Activated CD8-positive, alpha-beta T cell treated with anti-CD3 and anti-CD28 coated beads, Interleukin-2, amount 10 ng/mL, durations not matched to agents 7 days and 5 days (primary cell): ENCODE measurements at regions not wholly inside any gene's neighbourhood (a gene's known extent, or its start where the extent isn't known, plus 50 kb on each side); places are given as distances from the start of the nearest gene placed in this dataset.
A peak's percentile ranks its signal among the peaks of the same experiment; 100 is the strongest.

Experiments used
- ATAC-seq: fragments of 150-1000 bp; cut with Tn5 transposase; one replicate; pipeline ENCODE4 v1.10.0; 2021; ENCODE audit warnings: moderate library complexity
- CTCF ChIA-PET: fragments of 350-600 bp; sonication (Branson Sonifier 250); formaldehyde crosslinking; loops from one replicate; lab custom pipeline; 2021; ENCODE audit warnings: antibody characterized with exemption; lab: Charles Lee
- POLR2A ChIA-PET: fragments of 350-600 bp; sonication (Branson Sonifier 250); formaldehyde crosslinking; loops from one replicate; lab custom pipeline; 2021; ENCODE audit warnings: antibody characterized with exemption; lab: Charles Lee
- DNase-seq: peaks from one replicate; pipeline ENCODE4 v3.0.0-alpha.2; 2020
- H3K27ac Mint-ChIP-seq: one replicate; pipeline ENCODE4 v1.8.0; 2021; ENCODE audit warnings: mild to moderate bottlenecking, mixed read lengths
- H3K27me3 Mint-ChIP-seq: one replicate; pipeline ENCODE4 v1.8.0; 2021; ENCODE audit warnings: low read depth, mixed read lengths
- H3K36me3 Mint-ChIP-seq: one replicate; pipeline ENCODE4 v1.8.0; 2021; ENCODE audit warnings: low read depth, mixed read lengths
- H3K4me1 Mint-ChIP-seq: one replicate; pipeline ENCODE4 v1.8.0; 2021; ENCODE audit warnings: low read depth, mixed read lengths
- H3K4me3 Mint-ChIP-seq: one replicate; pipeline ENCODE4 v1.8.0; 2021; ENCODE audit warnings: mild to moderate bottlenecking, mixed read lengths
- H3K9me3 Mint-ChIP-seq: one replicate; pipeline ENCODE4 v1.8.0; 2022; ENCODE audit warnings: mixed read lengths; ENCODE audit not compliant: insufficient read depth

- peaks cover 19% of the 10 kb centered on the region for H3K4me1 Mint-ChIP-seq
These were observed 84.5 kb upstream of the SMNDC1 start for GRCh38 chr10:110389255-110389654.

DNA sequence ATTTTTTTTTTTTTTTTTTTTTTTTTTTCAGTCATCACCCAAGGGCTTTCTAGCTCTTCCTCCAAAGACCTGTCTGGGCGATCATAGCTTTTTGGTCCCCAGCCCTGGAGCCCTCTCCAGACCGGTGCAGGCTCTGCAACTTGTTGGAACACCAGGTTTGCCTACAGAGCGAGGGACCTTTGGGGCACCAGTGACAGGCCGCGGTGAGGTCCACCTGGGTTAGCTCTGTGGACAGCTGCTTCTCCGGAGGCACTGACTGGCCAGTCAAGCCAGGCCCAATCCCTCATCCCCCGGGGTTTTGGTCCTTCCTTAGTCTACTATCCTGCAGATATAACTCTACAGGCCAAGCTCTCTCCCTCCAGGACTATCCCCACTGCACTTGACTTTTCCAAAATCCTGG is 86.8 kb upstream of the SMNDC1 start:
- H3K36me3 Mint-ChIP-seq: no peaks in the 10 kb centered on the region
- H3K4me3 Mint-ChIP-seq: no peak overlapping the region
- DNase-seq (no peak), ATAC-seq (no peak)
- ChIA-PET CTCF (interaction anchor here (0.7 to 1.1 kb wide), 3 partner anchors 10 to 37 kb away, joined by 3 to 4 read pairs (median 4); no protein-coding TSS in a partner anchor), POLR2A (no interaction called here)
- no peak overlapping the region for H3K27ac Mint-ChIP-seq
- H3K9me3 Mint-ChIP-seq: no peaks in the 10 kb centered on the region
- no peaks in the 10 kb centered on the region for H3K27me3 Mint-ChIP-seq
- peaks cover 32% of the 10 kb centered on the region for H3K4me1 Mint-ChIP-seq

More at GRCh38 chr10:110389255-110389654, 84.5 kb upstream of the SMNDC1 start:
- POLR2A ChIA-PET: interaction anchor here (1.0 kb wide), 1 partner anchor 14 kb away, joined by 3 read pairs; no protein-coding TSS in a partner anchor
- no peak overlapping the region for H3K27ac Mint-ChIP-seq
- H3K9me3 Mint-ChIP-seq: no peaks in the 10 kb centered on the region
- DNase-seq (no peak), ATAC-seq (no peak)
- CTCF ChIA-PET: interaction anchor here (2.6 kb wide), 1 partner anchor 34 kb away, joined by 8 read pairs; no protein-coding TSS in a partner anchor
- H3K4me3 Mint-ChIP-seq: no peak overlapping the region
- H3K36me3 Mint-ChIP-seq: no peaks in the 10 kb centered on the region
- H3K27me3 Mint-ChIP-seq: peaks cover 2% of the 10 kb centered on the region

- H3K4me1 Mint-ChIP-seq: peaks cover 32% of the 10 kb centered on the region
- ATAC-seq (no peak), DNase-seq (no peak)
- ChIA-PET POLR2A (no interaction called here), CTCF (interaction anchor here (1.1 kb wide), 2 partner anchors 14 to 37 kb away, joined by 4 read pairs; no protein-coding TSS in a partner anchor)
- H3K9me3 Mint-ChIP-seq: no peaks in the 10 kb centered on the region
- no peak overlapping the region for H3K27ac Mint-ChIP-seq
- H3K36me3 Mint-ChIP-seq: no peaks in the 10 kb centered on the region
- H3K27me3 Mint-ChIP-seq: no peaks in the 10 kb centered on the region
- no peak overlapping the region for H3K4me3 Mint-ChIP-seq
These were observed 87.4 kb upstream of the SMNDC1 start for GRCh38 chr10:110392121-110392520.

- CTCF ChIA-PET: no interaction called here
- POLR2A ChIA-PET: no interaction called here
- H3K9me3 Mint-ChIP-seq: no peaks in the 10 kb centered on the region
- H3K27me3 Mint-ChIP-seq: no peaks in the 10 kb centered on the region
- peaks cover 24% of the 10 kb centered on the region for H3K4me1 Mint-ChIP-seq
- no peak for DNase-seq
- H3K4me3 Mint-ChIP-seq: no peak overlapping the region
- H3K27ac Mint-ChIP-seq: peak overlapping the region; percentile 16
- no peaks in the 10 kb centered on the region for H3K36me3 Mint-ChIP-seq
- no peak for ATAC-seq
These were observed 88.4 kb upstream of the SMNDC1 start for GRCh38 chr10:110392868-110393740.

DNA sequence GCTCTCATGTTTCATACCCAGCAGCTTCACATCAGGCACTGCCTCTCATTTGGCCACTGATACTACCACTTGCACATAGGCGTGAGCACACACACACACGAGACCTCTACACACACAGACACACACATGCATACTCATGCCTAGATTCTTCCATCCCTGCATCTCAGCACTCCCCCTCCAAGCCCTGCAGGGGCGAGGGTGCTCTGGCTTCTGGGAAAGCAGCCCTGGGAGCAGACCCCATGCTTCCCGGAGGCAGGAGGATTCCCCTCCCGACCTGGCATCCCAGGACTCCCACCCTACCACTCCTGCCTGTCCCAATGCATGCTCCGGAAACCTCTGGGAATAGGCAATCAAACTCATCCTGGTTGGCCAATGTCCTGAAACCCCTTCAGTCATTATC is 89.1 kb upstream of the SMNDC1 start:
- CTCF ChIA-PET: no interaction called here

DNA sequence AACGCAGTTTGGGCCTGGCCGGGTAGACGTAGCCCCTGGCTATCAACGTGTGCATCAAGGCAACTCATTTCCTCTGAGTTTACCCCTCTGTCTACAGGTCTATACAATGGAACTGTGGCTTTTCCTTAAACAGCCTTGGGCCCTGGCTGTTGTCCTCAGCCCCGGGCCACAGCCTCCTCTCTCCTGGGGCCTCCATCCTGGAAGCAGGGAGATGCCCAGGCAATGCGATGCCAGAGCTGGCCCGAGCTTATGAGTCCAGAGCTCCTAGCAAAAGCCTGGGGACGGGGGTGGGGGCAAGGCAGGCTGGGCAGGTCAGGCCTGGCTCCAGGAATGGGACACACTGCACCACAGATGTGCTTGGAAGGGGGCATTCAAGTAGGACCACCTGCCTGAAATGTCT is 89.6 kb upstream of the SMNDC1 start:
- ATAC-seq: no peak
- H3K27ac Mint-ChIP-seq: no peak overlapping the region
- peaks cover 16% of the 10 kb centered on the region for H3K4me1 Mint-ChIP-seq

More for the DNA sequence above, 89.1 kb upstream of the SMNDC1 start:
- H3K36me3 Mint-ChIP-seq: no peaks in the 10 kb centered on the region
- H3K9me3 Mint-ChIP-seq: no peaks in the 10 kb centered on the region
- H3K27ac Mint-ChIP-seq: peak overlapping the region; percentile 16
- ATAC-seq (no peak), DNase-seq (no peak)
- H3K4me1 Mint-ChIP-seq: peaks cover 17% of the 10 kb centered on the region
- POLR2A ChIA-PET: no interaction called here
- no peaks in the 10 kb centered on the region for H3K27me3 Mint-ChIP-seq
- H3K4me3 Mint-ChIP-seq: no peak overlapping the region

DNA sequence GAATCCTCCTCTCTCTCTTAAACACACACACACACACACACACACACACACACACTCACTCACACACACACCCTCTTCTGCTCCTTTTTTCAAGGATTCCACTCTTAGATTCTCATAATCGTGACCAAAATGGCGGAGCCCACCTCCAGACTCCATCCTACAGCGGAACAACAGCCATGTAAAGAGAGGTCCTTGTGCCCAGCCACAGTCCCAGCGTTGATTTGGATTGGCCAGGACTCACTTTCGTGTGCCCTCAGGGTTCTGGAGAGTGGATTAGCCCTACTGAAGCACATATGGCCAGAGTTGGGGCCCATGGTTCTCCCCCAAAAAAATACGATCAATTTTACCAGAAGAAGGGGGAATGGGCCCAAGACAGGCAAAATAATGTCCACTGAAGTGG is 90.2 kb upstream of the SMNDC1 start:
- no peak for ATAC-seq
- Mint-ChIP-seq H3K4me1 (peaks cover 16% of the 10 kb centered on the region), H3K27me3 (no peaks in the 10 kb centered on the region), H3K9me3 (no peaks in the 10 kb centered on the region), H3K36me3 (no peaks in the 10 kb centered on the region), H3K4me3 (no peak overlapping the region), H3K27ac (no peak overlapping the region)
- ChIA-PET POLR2A (no interaction called here), CTCF (interaction anchor here (1.4 kb wide), 1 partner anchor 40 kb away, joined by 3 read pairs; no protein-coding TSS in a partner anchor)
- no peak for DNase-seq

More for the DNA sequence above, 89.6 kb upstream of the SMNDC1 start:
- no peaks in the 10 kb centered on the region for H3K9me3 Mint-ChIP-seq
- H3K27me3 Mint-ChIP-seq: no peaks in the 10 kb centered on the region
- H3K4me3 Mint-ChIP-seq: no peak overlapping the region
- H3K36me3 Mint-ChIP-seq: no peaks in the 10 kb centered on the region
- POLR2A ChIA-PET: no interaction called here
- CTCF ChIA-PET: no interaction called here
- no peak for DNase-seq

- ATAC-seq (peak; percentile 33), DNase-seq (no peak)
- Mint-ChIP-seq H3K9me3 (no peaks in the 10 kb centered on the region), H3K4me1 (peaks cover 16% of the 10 kb centered on the region), H3K36me3 (no peaks in the 10 kb centered on the region), H3K27me3 (no peaks in the 10 kb centered on the region), H3K27ac (no peak overlapping the region), H3K4me3 (no peak overlapping the region)
- ChIA-PET POLR2A (interaction anchor here (1.2 kb wide), 1 partner anchor 46 kb away, joined by 3 read pairs; no protein-coding TSS in a partner anchor), CTCF (interaction anchor here (1.4 kb wide), 1 partner anchor 40 kb away, joined by 3 read pairs; no protein-coding TSS in a partner anchor)
These were observed 90.9 kb upstream of the SMNDC1 start for GRCh38 chr10:110395350-110396283.

DNA sequence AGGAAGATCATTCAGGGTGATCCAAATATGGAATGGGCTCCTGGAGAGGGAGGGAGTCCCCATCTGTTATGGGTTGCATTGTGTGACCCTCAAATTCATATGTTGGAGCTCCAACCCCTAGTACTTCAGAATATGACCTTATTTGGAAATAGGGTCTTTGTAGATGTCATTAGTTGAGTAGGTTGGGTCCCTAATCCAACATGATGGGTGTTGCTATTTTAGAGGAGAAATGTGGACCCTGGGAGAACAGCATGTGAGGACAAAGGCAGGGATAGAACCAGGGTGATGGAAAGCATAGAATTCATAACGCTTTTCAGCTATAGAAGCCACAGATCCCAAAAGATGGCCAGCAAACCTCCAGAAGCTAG is 91.5 kb upstream of the SMNDC1 start:
- Mint-ChIP-seq H3K9me3 (no peaks in the 10 kb centered on the region), H3K27me3 (no peaks in the 10 kb centered on the region), H3K4me1 (peaks cover 20% of the 10 kb centered on the region), H3K36me3 (no peaks in the 10 kb centered on the region), H3K27ac (no peak overlapping the region), H3K4me3 (no peak overlapping the region)
- ATAC-seq (no peak), DNase-seq (no peak)
- ChIA-PET POLR2A (interaction anchor here (1.2 kb wide), 1 partner anchor 46 kb away, joined by 3 read pairs; no protein-coding TSS in a partner anchor), CTCF (interaction anchor here (1.0 to 1.4 kb wide), 2 partner anchors 19 to 41 kb away, joined by 3 to 4 read pairs; no protein-coding TSS in a partner anchor)

GRCh38 chr10:110397856-110398255 is 93.1 kb upstream of the SMNDC1 start:
- ATAC-seq (no peak), DNase-seq (no peak)
- ChIA-PET POLR2A (no interaction called here), CTCF (no interaction called here)
- Mint-ChIP-seq H3K9me3 (no peaks in the 10 kb centered on the region), H3K27ac (no peak overlapping the region), H3K4me3 (no peak overlapping the region), H3K36me3 (no peaks in the 10 kb centered on the region), H3K27me3 (no peaks in the 10 kb centered on the region), H3K4me1 (peaks cover 20% of the 10 kb centered on the region)

DNA sequence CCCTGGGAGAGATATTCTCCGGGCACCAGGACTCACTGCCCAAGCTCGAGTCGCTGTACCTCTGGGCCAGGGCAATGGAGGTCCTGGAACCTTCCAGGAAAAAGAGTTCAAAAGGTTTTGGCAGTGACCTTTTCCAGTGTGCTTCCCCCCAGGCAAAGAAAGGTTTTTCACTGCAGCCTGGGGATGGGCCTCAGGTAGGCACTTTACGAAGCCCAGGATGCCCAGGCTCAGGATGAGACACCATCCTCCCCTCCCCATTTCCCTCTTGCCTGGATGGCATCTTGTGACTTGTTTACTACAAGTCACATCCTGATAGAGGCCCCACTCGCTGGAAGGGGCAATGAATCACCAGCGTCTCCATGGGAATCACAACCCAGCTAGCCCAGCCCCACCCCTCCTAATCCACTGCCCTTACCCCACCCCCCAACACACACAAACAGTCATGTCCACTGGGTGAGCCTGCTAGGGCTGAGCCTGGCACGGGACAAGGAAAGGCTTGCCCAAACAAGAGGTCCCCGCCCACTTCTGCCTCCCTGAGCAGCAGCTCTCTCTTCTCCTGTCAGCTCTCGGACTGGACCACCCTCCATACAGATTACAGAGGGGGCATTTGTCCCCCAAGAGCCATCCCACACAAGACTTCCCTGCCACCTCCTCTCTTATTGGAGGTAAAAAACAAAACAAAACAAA is 93.8 kb upstream of the SMNDC1 start:
- no peak overlapping the region for H3K4me3 Mint-ChIP-seq
- DNase-seq: no peak
- ChIA-PET POLR2A (no interaction called here), CTCF (no interaction called here)
- ATAC-seq: no peak
- no peaks in the 10 kb centered on the region for H3K36me3 Mint-ChIP-seq
- no peaks in the 10 kb centered on the region for H3K9me3 Mint-ChIP-seq
- H3K4me1 Mint-ChIP-seq: peaks cover 20% of the 10 kb centered on the region
- H3K27ac Mint-ChIP-seq: no peak overlapping the region
- no peaks in the 10 kb centered on the region for H3K27me3 Mint-ChIP-seq
